Panc1 (cell line): ENCODE measurements at regions not wholly inside any gene's neighbourhood (a gene's known extent, or its start where the extent isn't known, plus 50 kb on each side); places are given as distances from the start of the nearest gene placed in this dataset.

Experiments used
- REST ChIP-seq, 2 experiments: IDR thresholded peaks; 2 replicates each; pipeline ENCODE4 v1.6.1; 2011 to 2012; ENCODE audit warnings: low read depth in 2 of 2, control low read depth in 1 of 2, low read length in 1 of 2, mild to moderate bottlenecking in 1 of 2, moderate library complexity in 1 of 2; ENCODE audit not compliant: insufficient read depth in 1 of 2
- SIN3A ChIP-seq: IDR thresholded peaks from 2 replicates; pipeline ENCODE4 v1.6.1; 2012; ENCODE audit warnings: low read depth, mild to moderate bottlenecking, low read length, moderate library complexity, borderline replicate concordance; ENCODE audit not compliant: insufficient read depth
- TF ChIP-seq, protein P1 (sequence below): fragments of 450-650 bp; IDR thresholded peaks from 2 replicates; pipeline ENCODE4 v1.5.1; 2017; ENCODE audit warnings: mild to moderate bottlenecking

DNA sequence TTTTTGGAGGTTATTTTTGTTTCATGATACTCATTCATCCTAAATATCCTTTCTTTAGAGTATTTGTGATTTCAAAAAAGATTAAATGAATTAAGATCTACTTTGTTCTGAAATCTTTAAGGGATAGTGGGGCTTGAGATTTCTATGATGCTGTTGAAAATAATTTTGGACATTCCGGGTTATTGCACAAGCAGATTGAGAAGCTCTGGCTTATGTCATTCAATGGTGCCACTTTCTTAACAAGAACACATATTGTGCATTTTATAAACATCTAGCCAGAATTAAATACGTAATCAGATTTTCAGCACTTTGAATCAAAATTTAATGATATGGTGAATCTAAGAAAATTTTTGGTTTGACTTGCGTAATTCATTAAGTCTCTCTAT, 207.7 kb upstream of the COL3A1 start:
- TF ChIP-seq REST (IDR thresholded peaks at IDR 0.05; ENCODE audit: insufficient read depth in 1 of 2, low read depth in 2 of 2, low read length in 1 of 2) (no peak), SIN3A (no peak)
- TF ChIP-seq, protein P1, sequence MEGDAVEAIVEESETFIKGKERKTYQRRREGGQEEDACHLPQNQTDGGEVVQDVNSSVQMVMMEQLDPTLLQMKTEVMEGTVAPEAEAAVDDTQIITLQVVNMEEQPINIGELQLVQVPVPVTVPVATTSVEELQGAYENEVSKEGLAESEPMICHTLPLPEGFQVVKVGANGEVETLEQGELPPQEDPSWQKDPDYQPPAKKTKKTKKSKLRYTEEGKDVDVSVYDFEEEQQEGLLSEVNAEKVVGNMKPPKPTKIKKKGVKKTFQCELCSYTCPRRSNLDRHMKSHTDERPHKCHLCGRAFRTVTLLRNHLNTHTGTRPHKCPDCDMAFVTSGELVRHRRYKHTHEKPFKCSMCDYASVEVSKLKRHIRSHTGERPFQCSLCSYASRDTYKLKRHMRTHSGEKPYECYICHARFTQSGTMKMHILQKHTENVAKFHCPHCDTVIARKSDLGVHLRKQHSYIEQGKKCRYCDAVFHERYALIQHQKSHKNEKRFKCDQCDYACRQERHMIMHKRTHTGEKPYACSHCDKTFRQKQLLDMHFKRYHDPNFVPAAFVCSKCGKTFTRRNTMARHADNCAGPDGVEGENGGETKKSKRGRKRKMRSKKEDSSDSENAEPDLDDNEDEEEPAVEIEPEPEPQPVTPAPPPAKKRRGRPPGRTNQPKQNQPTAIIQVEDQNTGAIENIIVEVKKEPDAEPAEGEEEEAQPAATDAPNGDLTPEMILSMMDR: no peak
